Muscle layer of colon (tissue), 2 donors: ENCODE measurements at regions not wholly inside any gene's neighbourhood (a gene's known extent, or its start where the extent isn't known, plus 50 kb on each side); places are given as distances from the start of the nearest gene placed in this dataset.

ENCODE experiments used
- H3K27ac ChIP-seq: one replicate; pipeline ENCODE4 v1.7.0; 2013; ENCODE audit warnings: low read depth, mild to moderate bottlenecking, low read length, moderate library complexity
- H3K27me3 ChIP-seq, 2 donors: one replicate each; pipeline ENCODE4 v1.7.0; 2013; ENCODE audit warnings: low read length in 2 of 2, mild to moderate bottlenecking in 2 of 2; ENCODE audit not compliant: insufficient read depth in 2 of 2, control insufficient read depth in 1 of 2
- H3K36me3 ChIP-seq: one replicate; pipeline ENCODE4 v1.7.0; 2013; ENCODE audit warnings: mild to moderate bottlenecking, low read length; ENCODE audit not compliant: insufficient read depth
- H3K4me1 ChIP-seq: one replicate; pipeline ENCODE4 v1.7.0; 2013; ENCODE audit warnings: mild to moderate bottlenecking, low read length; ENCODE audit not compliant: insufficient read depth
- H3K4me3 ChIP-seq, 2 donors: one replicate each; pipeline ENCODE4 v1.7.0; 2013; ENCODE audit warnings: low read length in 2 of 2, low read depth in 1 of 2, mild to moderate bottlenecking in 1 of 2, moderate library complexity in 1 of 2
- H3K9ac ChIP-seq: one replicate; pipeline ENCODE4 v1.7.0; 2013; ENCODE audit warnings: low read length
- H3K9me3 ChIP-seq: one replicate; pipeline ENCODE4 v1.7.0; 2013; ENCODE audit warnings: mild to moderate bottlenecking, low read length
- donor health status: abdominal sarcoma.
- donor health status: Adenocarcinoma of cecum.

DNA sequence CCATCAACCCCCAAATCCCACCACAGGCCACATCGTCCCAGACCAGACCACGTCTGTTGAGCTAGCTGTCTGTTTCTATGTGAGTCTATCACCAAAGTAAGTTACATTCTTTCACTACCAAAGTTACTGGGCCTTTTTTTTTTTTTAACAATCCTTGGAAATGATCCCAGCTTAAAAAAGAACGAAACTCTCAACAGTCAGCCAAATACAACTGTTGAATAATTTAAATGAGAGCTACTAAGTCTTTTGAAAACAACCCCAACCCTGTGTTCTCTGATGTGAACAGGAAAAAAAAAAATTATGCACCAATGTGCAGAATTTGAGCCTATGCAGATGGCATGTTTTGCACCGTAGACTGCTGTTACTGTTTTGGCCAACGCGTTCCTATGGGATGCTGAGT lies 134.0 kb upstream of the ETS2 start:
- Histone ChIP-seq H3K4me3 (no peak overlapping the region), H3K4me1 (peaks cover 13% of the 10 kb centered on the region), H3K36me3 (no peaks in the 10 kb centered on the region), H3K9ac (no peak overlapping the region), H3K27ac (no peak overlapping the region), H3K27me3 (peaks cover 0 to 2% of the 10 kb centered on the region in 2 donors), H3K9me3 (no peaks in the 10 kb centered on the region)

DNA sequence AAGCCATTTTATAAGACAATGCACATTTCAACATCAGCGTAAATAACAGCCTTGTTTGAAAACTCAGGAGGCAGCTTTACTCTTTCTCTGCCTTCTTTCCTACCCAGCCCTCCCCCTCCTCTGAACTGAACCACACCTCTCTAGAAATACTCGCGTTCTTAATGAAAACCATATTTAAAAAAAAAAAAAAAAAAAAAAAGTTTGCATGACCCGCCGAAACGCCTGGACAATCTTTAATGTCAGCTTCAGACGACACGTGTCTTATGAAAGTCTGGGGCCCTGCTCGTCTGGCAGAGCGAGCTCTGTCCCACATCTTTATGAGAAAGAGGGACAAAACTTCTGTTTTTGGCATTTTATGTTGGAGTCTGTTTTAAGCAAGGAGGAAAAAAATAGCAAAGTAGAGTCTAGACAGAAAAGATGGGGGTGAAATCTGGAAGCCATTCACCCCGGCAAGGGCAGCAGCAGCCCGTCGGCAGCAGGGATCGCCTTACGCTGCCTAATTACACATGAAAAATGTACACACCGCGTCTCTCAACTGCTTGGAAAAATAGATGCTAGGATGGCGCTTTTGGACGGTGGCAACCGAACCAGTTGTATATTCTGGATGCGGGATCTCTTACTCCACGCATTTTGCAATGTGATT lies 130.4 kb upstream of the ETS2 start:
- H3K27me3 ChIP-seq: peaks cover 0 to 10% of the 10 kb centered on the region in 2 donors
- no peak overlapping the region for H3K27ac ChIP-seq
- no peaks in the 10 kb centered on the region for H3K9me3 ChIP-seq
- H3K36me3 ChIP-seq: no peaks in the 10 kb centered on the region
- no peak overlapping the region for H3K9ac ChIP-seq
- no peak overlapping the region for H3K4me3 ChIP-seq
- H3K4me1 ChIP-seq: peaks cover 13% of the 10 kb centered on the region

DNA sequence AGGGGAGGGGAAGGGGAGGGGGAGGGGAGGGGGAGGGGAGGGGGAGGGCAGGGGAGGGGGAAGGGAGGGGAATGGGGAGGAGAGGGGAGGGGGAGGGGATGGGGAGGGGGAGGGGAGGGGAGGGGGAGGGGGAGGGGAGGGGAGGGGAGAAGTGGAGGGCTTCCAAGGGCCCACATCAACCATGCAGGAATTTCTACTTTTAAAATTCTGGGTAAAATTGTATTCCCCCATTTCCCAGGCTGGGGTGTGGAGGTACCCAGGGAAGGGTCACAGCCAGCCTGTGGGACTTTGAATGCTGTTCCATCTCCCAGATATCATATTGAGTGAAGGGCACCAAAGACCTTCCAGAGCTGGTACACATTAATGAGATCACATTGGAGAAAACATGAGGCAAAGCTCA lies 126.9 kb upstream of the ETS2 start:
- no peak overlapping the region for H3K9ac ChIP-seq
- no peaks in the 10 kb centered on the region for H3K9me3 ChIP-seq
- no peaks in the 10 kb centered on the region for H3K36me3 ChIP-seq
- no peaks in the 10 kb centered on the region for H3K4me1 ChIP-seq
- no peak overlapping the region for H3K4me3 ChIP-seq
- peaks cover 0 to 10% of the 10 kb centered on the region in 2 donors for H3K27me3 ChIP-seq
- no peak overlapping the region for H3K27ac ChIP-seq

DNA sequence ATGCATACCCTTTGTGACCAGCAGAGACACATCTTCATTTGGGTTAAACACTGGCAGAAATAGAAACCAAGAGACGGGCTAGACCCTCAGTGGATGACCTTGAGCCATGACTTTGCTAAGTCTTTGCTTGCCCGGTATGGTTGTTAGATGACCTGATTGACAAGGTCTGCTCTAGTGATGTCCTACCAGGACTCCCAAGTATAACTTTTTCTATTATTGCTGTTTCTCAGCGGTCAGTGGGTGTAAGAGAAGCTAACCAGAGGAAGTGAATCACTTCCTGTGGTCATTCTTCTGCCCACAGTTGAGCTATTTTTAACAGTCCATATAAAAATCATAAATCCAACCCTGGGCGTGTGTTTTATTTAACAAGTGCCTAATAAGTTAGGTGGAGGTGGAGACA lies 126.2 kb upstream of the ETS2 start:
- Histone ChIP-seq H3K9me3 (no peaks in the 10 kb centered on the region), H3K4me3 (no peak overlapping the region), H3K36me3 (no peaks in the 10 kb centered on the region), H3K9ac (no peak overlapping the region), H3K27ac (no peak overlapping the region), H3K27me3 (peaks cover 0 to 10% of the 10 kb centered on the region in 2 donors), H3K4me1 (no peaks in the 10 kb centered on the region)

GRCh38 chr21:38680401-38680800 lies 125.3 kb upstream of the ETS2 start:
- Histone ChIP-seq H3K27me3 (peaks cover 0 to 10% of the 10 kb centered on the region in 2 donors), H3K4me3 (no peak overlapping the region), H3K27ac (no peak overlapping the region)

GRCh38 chr21:38683222-38683621 lies 122.5 kb upstream of the ETS2 start:
- Histone ChIP-seq H3K27ac (no peak overlapping the region), H3K4me3 (no peak overlapping the region), H3K36me3 (no peaks in the 10 kb centered on the region), H3K4me1 (no peaks in the 10 kb centered on the region), H3K9ac (no peak overlapping the region), H3K9me3 (no peaks in the 10 kb centered on the region), H3K27me3 (no peaks in the 10 kb centered on the region)

More at GRCh38 chr21:38680401-38680800, 125.3 kb upstream of the ETS2 start:
- Histone ChIP-seq H3K4me1 (no peaks in the 10 kb centered on the region), H3K36me3 (no peaks in the 10 kb centered on the region), H3K9ac (no peak overlapping the region), H3K9me3 (no peaks in the 10 kb centered on the region)

DNA sequence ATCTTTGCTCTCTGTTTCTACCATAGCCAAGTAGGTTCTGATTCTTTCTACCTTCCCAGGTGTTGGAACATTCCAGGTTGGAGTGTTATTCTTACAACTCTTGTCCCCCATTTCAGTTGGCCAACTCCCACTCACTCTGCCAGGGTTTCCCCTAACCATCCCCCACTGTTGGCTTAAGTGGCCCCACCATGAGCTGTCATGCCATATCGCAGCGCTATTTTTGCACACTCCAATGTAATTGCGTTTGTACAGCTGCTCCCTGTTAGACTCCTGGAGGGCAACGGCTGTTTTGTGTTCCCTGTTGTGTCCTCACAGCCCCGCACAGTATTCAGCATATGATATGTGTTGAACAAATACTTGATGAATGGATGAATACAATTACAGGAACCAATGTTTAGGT lies 117.7 kb upstream of the ETS2 start:
- Histone ChIP-seq H3K9me3 (no peaks in the 10 kb centered on the region), H3K27ac (no peak overlapping the region), H3K4me3 (no peak overlapping the region), H3K4me1 (no peaks in the 10 kb centered on the region), H3K27me3 (peaks cover 0 to 4% of the 10 kb centered on the region in 2 donors), H3K36me3 (no peaks in the 10 kb centered on the region), H3K9ac (no peak overlapping the region)

GRCh38 chr21:38691631-38692030 lies 114.1 kb upstream of the ETS2 start:
- Histone ChIP-seq H3K4me1 (no peaks in the 10 kb centered on the region), H3K4me3 (no peak overlapping the region), H3K27ac (no peak overlapping the region), H3K9ac (no peak overlapping the region), H3K27me3 (peaks cover 0 to 4% of the 10 kb centered on the region in 2 donors), H3K36me3 (no peaks in the 10 kb centered on the region), H3K9me3 (no peaks in the 10 kb centered on the region)

GRCh38 chr21:38696579-38696978 lies 109.2 kb upstream of the ETS2 start:
- Histone ChIP-seq H3K36me3 (no peaks in the 10 kb centered on the region), H3K27me3 (peaks cover 0 to 13% of the 10 kb centered on the region in 2 donors), H3K27ac (no peak overlapping the region), H3K4me1 (no peaks in the 10 kb centered on the region), H3K9me3 (no peaks in the 10 kb centered on the region), H3K9ac (no peak overlapping the region), H3K4me3 (no peak overlapping the region)

DNA sequence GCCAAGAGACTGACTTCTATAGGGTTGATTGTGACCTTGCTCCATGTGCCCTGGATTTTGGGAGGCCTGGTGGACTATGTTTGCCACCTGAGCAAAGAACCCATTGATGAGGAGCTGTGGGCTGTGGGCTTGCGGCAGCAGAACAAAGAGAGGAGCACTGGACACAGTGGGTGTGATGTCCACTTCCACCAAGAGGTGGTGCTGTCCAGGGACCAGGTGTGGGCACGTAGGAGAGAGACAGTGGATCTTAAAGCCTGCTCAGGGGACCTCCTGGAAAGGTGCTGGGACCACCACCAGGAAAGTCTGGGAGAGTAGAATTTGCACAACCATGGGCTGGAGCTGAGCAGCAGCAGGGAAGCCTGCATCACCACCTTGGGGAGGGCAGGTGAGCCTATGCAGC lies 106.7 kb upstream of the ETS2 start:
- Histone ChIP-seq H3K9ac (no peak overlapping the region), H3K4me1 (peaks cover 6% of the 10 kb centered on the region), H3K27me3 (peaks cover 0 to 13% of the 10 kb centered on the region in 2 donors), H3K36me3 (no peaks in the 10 kb centered on the region), H3K4me3 (no peak overlapping the region), H3K9me3 (no peaks in the 10 kb centered on the region), H3K27ac (no peak overlapping the region)

DNA sequence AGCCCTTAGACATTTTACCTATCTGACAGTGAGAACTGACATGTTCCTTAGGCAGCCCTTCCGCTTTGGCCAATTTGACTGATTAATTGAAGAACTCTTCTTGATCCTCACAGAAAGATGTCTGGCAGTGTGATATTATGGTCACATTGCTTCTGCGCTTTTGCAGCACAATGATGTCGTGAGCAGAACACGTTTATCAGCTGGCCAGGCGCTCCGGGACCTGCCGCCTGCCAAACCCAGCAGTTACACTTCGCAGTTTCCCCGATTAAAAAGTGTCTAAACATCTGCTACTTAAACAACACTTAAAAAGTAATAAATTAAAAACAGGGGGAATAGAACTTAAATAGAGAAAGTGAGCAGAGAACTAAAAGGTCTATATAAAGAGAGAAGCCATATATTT lies 103.5 kb upstream of the ETS2 start:
- peaks cover 0 to 13% of the 10 kb centered on the region in 2 donors for H3K27me3 ChIP-seq
- no peaks in the 10 kb centered on the region for H3K36me3 ChIP-seq
- no peak overlapping the region for H3K9ac ChIP-seq
- no peaks in the 10 kb centered on the region for H3K9me3 ChIP-seq
- no peak overlapping the region for H3K4me3 ChIP-seq
- peaks cover 6% of the 10 kb centered on the region for H3K4me1 ChIP-seq
- H3K27ac ChIP-seq: no peak overlapping the region

- Histone ChIP-seq H3K36me3 (no peaks in the 10 kb centered on the region), H3K9ac (no peak overlapping the region), H3K4me1 (no peaks in the 10 kb centered on the region), H3K27me3 (no peaks in the 10 kb centered on the region), H3K4me3 (no peak overlapping the region), H3K9me3 (no peaks in the 10 kb centered on the region), H3K27ac (no peak overlapping the region)
Measured at GRCh38 chr21:38709876-38710275, 95.9 kb upstream of the ETS2 start.
